ENCODE measurements at regions not wholly inside any gene's neighbourhood (a gene's known extent, or its start where the extent isn't known, plus 50 kb on each side); places are given as distances from the start of the nearest gene placed in this dataset.
"Not testable (repeated sequence)": the region's sequence is repeated elsewhere in the genome, so short reads cannot be mapped to it uniquely, and the experiment has no call there.

- no peaks in the 10 kb centered on the region for H3K27me3 ChIP-seq (replicated peaks in 1 of 2; ENCODE audit: control insufficient read depth in 2 of 2, extremely low read depth in 1 of 2, insufficient read depth in 2 of 2, low read length in 1 of 2)
- H3K9me3 ChIP-seq: no peaks in the 10 kb centered on the region
- no peaks in the 10 kb centered on the region for H3K36me3 Mint-ChIP-seq
- DNase-seq (no peak), ATAC-seq (replicated peaks in 1 of 4) (no peak)
- H3K4me1 ChIP-seq (ENCODE audit: control insufficient read depth in 1 of 2, extremely low read depth in 1 of 2, insufficient read depth in 2 of 2, low read length in 2 of 2): no peaks in the 10 kb centered on the region
- WGBS (ENCODE audit: insufficient coverage): no CpG with 5 or more reads among the region's 3 CpGs
- peaks cover 4 to 6% (median 6%) of the 10 kb centered on the region in 3 donors for H3K9me3 Mint-ChIP-seq
- H3K4me1 Mint-ChIP-seq: no peaks in the 10 kb centered on the region
- no peak overlapping the region for H3K4me3 Mint-ChIP-seq
- H3K27me3 Mint-ChIP-seq: peaks cover 2 to 3% of the 10 kb centered on the region in 2 donors
- CTCF ChIA-PET: no interaction called here
- POLR2A ChIA-PET: no interaction called here
- no peaks in the 10 kb centered on the region for H3K36me3 ChIP-seq (ENCODE audit: control insufficient read depth in 2 of 2, extremely low read depth in 1 of 2, insufficient read depth in 1 of 2, low read length in 1 of 2)
- no peak overlapping the region for H3K27ac Mint-ChIP-seq
- no peak overlapping the region for H3K4me3 ChIP-seq (ENCODE audit: control insufficient read depth in 1 of 2, extremely low read depth in 1 of 2, low read length in 1 of 2)
- no peak overlapping the region for H3K27ac ChIP-seq (ENCODE audit: low read length)
Observed at GRCh38 chr12:13900718-13901117, 80.7 kb downstream of the GRIN2B start.

GRCh38 chr12:13898387-13898786, 83.0 kb downstream of the GRIN2B start:
- H3K4me3 ChIP-seq (ENCODE audit: control insufficient read depth in 1 of 2, extremely low read depth in 1 of 2, low read length in 1 of 2); H3K36me3 Mint-ChIP-seq; H3K4me1 ChIP-seq (ENCODE audit: control insufficient read depth in 1 of 2, extremely low read depth in 1 of 2, insufficient read depth in 2 of 2, low read length in 2 of 2); H3K36me3 ChIP-seq (ENCODE audit: control insufficient read depth in 2 of 2, extremely low read depth in 1 of 2, insufficient read depth in 1 of 2, low read length in 1 of 2); CTCF ChIA-PET; H3K9me3 ChIP-seq; H3K27me3 ChIP-seq (replicated peaks in 1 of 2; ENCODE audit: control insufficient read depth in 2 of 2, extremely low read depth in 1 of 2, insufficient read depth in 2 of 2, low read length in 1 of 2); H3K27ac Mint-ChIP-seq; H3K27me3 Mint-ChIP-seq; DNase-seq; H3K4me1 Mint-ChIP-seq; H3K9me3 Mint-ChIP-seq; H3K4me3 Mint-ChIP-seq; H3K27ac ChIP-seq (ENCODE audit: low read length); POLR2A ChIA-PET; ATAC-seq (replicated peaks in 1 of 4): not testable (repeated sequence)
- 80% methylated on average over 1 of the region's 5 CpGs for WGBS (ENCODE audit: insufficient coverage)

GRCh38 chr12:13897811-13898210, 83.6 kb downstream of the GRIN2B start:
- H3K4me3 Mint-ChIP-seq: no peak overlapping the region
- no peak for ATAC-seq (replicated peaks in 1 of 4)
- ChIA-PET CTCF (no interaction called here), POLR2A (no interaction called here)
- DNase-seq: no peak
- H3K36me3 Mint-ChIP-seq: no peaks in the 10 kb centered on the region
- peaks cover 1 to 3% of the 10 kb centered on the region in 2 donors for H3K27me3 Mint-ChIP-seq
- Histone ChIP-seq H3K36me3 (ENCODE audit: control insufficient read depth in 2 of 2, extremely low read depth in 1 of 2, insufficient read depth in 1 of 2, low read length in 1 of 2) (no peaks in the 10 kb centered on the region), H3K27ac (ENCODE audit: low read length) (no peak overlapping the region), H3K27me3 (replicated peaks in 1 of 2; ENCODE audit: control insufficient read depth in 2 of 2, extremely low read depth in 1 of 2, insufficient read depth in 2 of 2, low read length in 1 of 2) (no peaks in the 10 kb centered on the region), H3K4me1 (ENCODE audit: control insufficient read depth in 1 of 2, extremely low read depth in 1 of 2, insufficient read depth in 2 of 2, low read length in 2 of 2) (no peaks in the 10 kb centered on the region), H3K9me3 (no peaks in the 10 kb centered on the region), H3K4me3 (ENCODE audit: control insufficient read depth in 1 of 2, extremely low read depth in 1 of 2, low read length in 1 of 2) (no peak overlapping the region)
- no peak overlapping the region for H3K27ac Mint-ChIP-seq
- H3K9me3 Mint-ChIP-seq: peaks cover 0 to 4% (median 0%) of the 10 kb centered on the region in 3 donors
- H3K4me1 Mint-ChIP-seq: no peaks in the 10 kb centered on the region

- no peak overlapping the region for H3K4me3 Mint-ChIP-seq
- H3K36me3 ChIP-seq (ENCODE audit: control insufficient read depth in 2 of 2, extremely low read depth in 1 of 2, insufficient read depth in 1 of 2, low read length in 1 of 2): no peaks in the 10 kb centered on the region
- ChIA-PET CTCF (no interaction called here), POLR2A (no interaction called here)
- peaks cover 0 to 4% (median 0%) of the 10 kb centered on the region in 3 donors for H3K9me3 Mint-ChIP-seq
- no peak for ATAC-seq (replicated peaks in 1 of 4)
- no peaks in the 10 kb centered on the region for H3K27me3 ChIP-seq (replicated peaks in 1 of 2; ENCODE audit: control insufficient read depth in 2 of 2, extremely low read depth in 1 of 2, insufficient read depth in 2 of 2, low read length in 1 of 2)
- peaks cover 1 to 5% of the 10 kb centered on the region in 2 donors for H3K27me3 Mint-ChIP-seq
- WGBS (ENCODE audit: insufficient coverage): 69% methylated on average over 4 of the region's 9 CpGs
- no peak overlapping the region for H3K27ac Mint-ChIP-seq
- no peaks in the 10 kb centered on the region for H3K4me1 ChIP-seq (ENCODE audit: control insufficient read depth in 1 of 2, extremely low read depth in 1 of 2, insufficient read depth in 2 of 2, low read length in 2 of 2)
- no peaks in the 10 kb centered on the region for H3K4me1 Mint-ChIP-seq
- no peak for DNase-seq
- no peaks in the 10 kb centered on the region for H3K9me3 ChIP-seq
- no peak overlapping the region for H3K4me3 ChIP-seq (ENCODE audit: control insufficient read depth in 1 of 2, extremely low read depth in 1 of 2, low read length in 1 of 2)
- H3K36me3 Mint-ChIP-seq: no peaks in the 10 kb centered on the region
- H3K27ac ChIP-seq (ENCODE audit: low read length): no peak overlapping the region
Observed at GRCh38 chr12:13896063-13896626, 85.3 kb downstream of the GRIN2B start.

GRCh38 chr12:13891902-13892301, 89.5 kb downstream of the GRIN2B start:
- no CpG with 5 or more reads among the region's 2 CpGs for WGBS (ENCODE audit: insufficient coverage)
- Mint-ChIP-seq H3K4me3 (no peak overlapping the region), H3K4me1 (no peaks in the 10 kb centered on the region), H3K9me3 (peaks cover 0 to under 1% (median 0%) of the 10 kb centered on the region in 3 donors), H3K27ac (no peak overlapping the region), H3K36me3 (no peaks in the 10 kb centered on the region), H3K27me3 (peaks cover 1 to 4% of the 10 kb centered on the region in 2 donors)
- Histone ChIP-seq H3K36me3 (ENCODE audit: control insufficient read depth in 2 of 2, extremely low read depth in 1 of 2, insufficient read depth in 1 of 2, low read length in 1 of 2) (no peaks in the 10 kb centered on the region), H3K4me3 (ENCODE audit: control insufficient read depth in 1 of 2, extremely low read depth in 1 of 2, low read length in 1 of 2) (no peak overlapping the region), H3K27ac (ENCODE audit: low read length) (no peak overlapping the region), H3K27me3 (replicated peaks in 1 of 2; ENCODE audit: control insufficient read depth in 2 of 2, extremely low read depth in 1 of 2, insufficient read depth in 2 of 2, low read length in 1 of 2) (no peaks in the 10 kb centered on the region), H3K4me1 (ENCODE audit: control insufficient read depth in 1 of 2, extremely low read depth in 1 of 2, insufficient read depth in 2 of 2, low read length in 2 of 2) (no peaks in the 10 kb centered on the region), H3K9me3 (no peaks in the 10 kb centered on the region)
- POLR2A ChIA-PET: no interaction called here
- no peak for ATAC-seq (replicated peaks in 1 of 4)
- no peak for DNase-seq
- CTCF ChIA-PET: no interaction called here

GRCh38 chr12:13890943-13891342, 90.5 kb downstream of the GRIN2B start:
- Mint-ChIP-seq H3K27me3 (peaks cover 4% of the 10 kb centered on the region in 2 donors), H3K27ac (no peak overlapping the region), H3K4me1 (no peaks in the 10 kb centered on the region), H3K36me3 (no peaks in the 10 kb centered on the region), H3K9me3 (no peaks in the 10 kb centered on the region), H3K4me3 (no peak overlapping the region)
- peaks cover 0 to 5% of the 10 kb centered on the region in 2 experiments for H3K27me3 ChIP-seq (replicated peaks in 1 of 2; ENCODE audit: control insufficient read depth in 2 of 2, extremely low read depth in 1 of 2, insufficient read depth in 2 of 2, low read length in 1 of 2)
- H3K9me3 ChIP-seq: no peaks in the 10 kb centered on the region
- ChIA-PET POLR2A (no interaction called here), CTCF (no interaction called here)
- H3K27ac ChIP-seq (ENCODE audit: low read length): no peak overlapping the region
- DNase-seq: no peak
- no peaks in the 10 kb centered on the region for H3K4me1 ChIP-seq (ENCODE audit: control insufficient read depth in 1 of 2, extremely low read depth in 1 of 2, insufficient read depth in 2 of 2, low read length in 2 of 2)
- ATAC-seq (replicated peaks in 1 of 4): no peak
- WGBS (ENCODE audit: insufficient coverage): no CpG with 5 or more reads among the region's 2 CpGs
- no peak overlapping the region for H3K4me3 ChIP-seq (ENCODE audit: control insufficient read depth in 1 of 2, extremely low read depth in 1 of 2, low read length in 1 of 2)
- no peaks in the 10 kb centered on the region for H3K36me3 ChIP-seq (ENCODE audit: control insufficient read depth in 2 of 2, extremely low read depth in 1 of 2, insufficient read depth in 1 of 2, low read length in 1 of 2)

GRCh38 chr12:13887779-13888388, 93.5 kb downstream of the GRIN2B start:
- H3K4me1 ChIP-seq (ENCODE audit: control insufficient read depth in 1 of 2, extremely low read depth in 1 of 2, insufficient read depth in 2 of 2, low read length in 2 of 2): no peaks in the 10 kb centered on the region
- Mint-ChIP-seq H3K36me3 (no peaks in the 10 kb centered on the region), H3K27ac (no peak overlapping the region), H3K9me3 (no peaks in the 10 kb centered on the region), H3K27me3 (peaks cover 3 to 12% of the 10 kb centered on the region in 2 donors), H3K4me1 (no peaks in the 10 kb centered on the region), H3K4me3 (no peak overlapping the region)
- no CpG with 5 or more reads among the region's 8 CpGs for WGBS (ENCODE audit: insufficient coverage)
- no peaks in the 10 kb centered on the region for H3K9me3 ChIP-seq
- DNase-seq: no peak
- H3K27ac ChIP-seq (ENCODE audit: low read length): no peak overlapping the region
- ChIA-PET POLR2A (no interaction called here), CTCF (no interaction called here)
- peaks cover 0 to 5% of the 10 kb centered on the region in 2 experiments for H3K27me3 ChIP-seq (replicated peaks in 1 of 2; ENCODE audit: control insufficient read depth in 2 of 2, extremely low read depth in 1 of 2, insufficient read depth in 2 of 2, low read length in 1 of 2)
- no peaks in the 10 kb centered on the region for H3K36me3 ChIP-seq (ENCODE audit: control insufficient read depth in 2 of 2, extremely low read depth in 1 of 2, insufficient read depth in 1 of 2, low read length in 1 of 2)
- H3K4me3 ChIP-seq (ENCODE audit: control insufficient read depth in 1 of 2, extremely low read depth in 1 of 2, low read length in 1 of 2): no peak overlapping the region
- no peak for ATAC-seq (replicated peaks in 1 of 4)
